ENCODE measurements at regions not wholly inside any gene's neighbourhood (a gene's known extent, or its start where the extent isn't known, plus 50 kb on each side); places are given as distances from the start of the nearest gene placed in this dataset.
"Not testable (repeated sequence)": the region's sequence is repeated elsewhere in the genome, so short reads cannot be mapped to it uniquely, and the experiment has no call there.

GRCh38 chr3:86379280-86379679 is 611.7 kb downstream of the VGLL3 start:
- H3K4me1 ChIP-seq = no peaks in the 10 kb centered on the region
- no peak overlapping the region for H3K27ac ChIP-seq (replicated peaks)
- H3K36me3 ChIP-seq = no peaks in the 10 kb centered on the region
- TF ChIP-seq CTCF (IDR thresholded peaks at IDR 0.05; ENCODE audit: borderline replicate concordance) = no peak
- no peaks in the 10 kb centered on the region for H3K27me3 ChIP-seq (ENCODE audit: low read depth)
- H3K4me3 ChIP-seq = no peak overlapping the region
- peaks cover 5% of the 10 kb centered on the region for H3K9me3 ChIP-seq (replicated peaks)
- intact Hi-C loops (cut with micrococcal nuclease) = no loop called here
- no peak for DNase-seq

GRCh38 chr3:86378829-86379228 is 612.1 kb downstream of the VGLL3 start:
- TF ChIP-seq CTCF (IDR thresholded peaks at IDR 0.05; ENCODE audit: borderline replicate concordance) = no peak
- Histone ChIP-seq H3K36me3 (no peaks in the 10 kb centered on the region), H3K27ac (replicated peaks) (no peak overlapping the region), H3K27me3 (ENCODE audit: low read depth) (no peaks in the 10 kb centered on the region), H3K4me3 (no peak overlapping the region), H3K9me3 (replicated peaks) (peaks cover 5% of the 10 kb centered on the region), H3K4me1 (no peaks in the 10 kb centered on the region)
- no peak for DNase-seq
- intact Hi-C loops (cut with micrococcal nuclease) = no loop called here

GRCh38 chr3:86335566-86335965 is 655.4 kb downstream of the VGLL3 start:
- intact Hi-C loops (cut with micrococcal nuclease); H3K4me3 ChIP-seq; DNase-seq: not testable (repeated sequence)

GRCh38 chr3:86333636-86334035 is 657.3 kb downstream of the VGLL3 start:
- Histone ChIP-seq H3K4me3 (no peak overlapping the region), H3K36me3 (no peaks in the 10 kb centered on the region), H3K27me3 (ENCODE audit: low read depth) (no peaks in the 10 kb centered on the region), H3K4me1 (no peaks in the 10 kb centered on the region), H3K9me3 (replicated peaks) (no peaks in the 10 kb centered on the region), H3K27ac (replicated peaks) (no peak overlapping the region)
- intact Hi-C loops (cut with micrococcal nuclease) = no loop called here
- TF ChIP-seq CTCF (IDR thresholded peaks at IDR 0.05; ENCODE audit: borderline replicate concordance) = no peak
- DNase-seq = no peak

More at GRCh38 chr3:86335566-86335965, 655.4 kb downstream of the VGLL3 start:
- H3K27ac ChIP-seq (replicated peaks); H3K4me1 ChIP-seq; H3K9me3 ChIP-seq (replicated peaks); H3K27me3 ChIP-seq (ENCODE audit: low read depth); H3K36me3 ChIP-seq: not testable (repeated sequence)

GRCh38 chr3:86303935-86304334 is 687.0 kb downstream of the VGLL3 start:
- H3K27me3 ChIP-seq (ENCODE audit: low read depth) = no peaks in the 10 kb centered on the region
- H3K9me3 ChIP-seq (replicated peaks) = peaks cover 9% of the 10 kb centered on the region
- no peak for DNase-seq
- intact Hi-C loops (cut with micrococcal nuclease) = no loop called here
- H3K4me3 ChIP-seq = no peak overlapping the region
- H3K4me1 ChIP-seq = no peaks in the 10 kb centered on the region
- no peak overlapping the region for H3K27ac ChIP-seq (replicated peaks)
- no peak for TF ChIP-seq CTCF (IDR thresholded peaks at IDR 0.05; ENCODE audit: borderline replicate concordance)
- no peaks in the 10 kb centered on the region for H3K36me3 ChIP-seq

GRCh38 chr3:86282106-86282787 is 708.7 kb downstream of the VGLL3 start:
- no peak overlapping the region for H3K4me3 ChIP-seq
- TF ChIP-seq CTCF (IDR thresholded peaks at IDR 0.05; ENCODE audit: borderline replicate concordance) = no peak
- H3K9me3 ChIP-seq (replicated peaks) = peaks cover 9% of the 10 kb centered on the region
- no peak for DNase-seq
- H3K36me3 ChIP-seq = no peaks in the 10 kb centered on the region
- no peaks in the 10 kb centered on the region for H3K27me3 ChIP-seq (ENCODE audit: low read depth)
- intact Hi-C loops (cut with micrococcal nuclease) = no loop called here
- no peak overlapping the region for H3K27ac ChIP-seq (replicated peaks)
- no peaks in the 10 kb centered on the region for H3K4me1 ChIP-seq

Data from left ventricle myocardium inferior (tissue), 1 donor.